GM12864 (cell line): ENCODE measurements at regions not wholly inside any gene's neighbourhood (a gene's known extent, or its start where the extent isn't known, plus 50 kb on each side); places are given as distances from the start of the nearest gene placed in this dataset.
"Not testable (repeated sequence)": the region's sequence is repeated elsewhere in the genome, so short reads cannot be mapped to it uniquely, and the experiment has no call there.

Source experiments
- DNase-seq: peaks from one replicate; pipeline ENCODE4 v3.0.0-alpha.2; 2011; ENCODE audit warnings: low read depth
- H3K4me3 ChIP-seq: 2 replicates; pipeline ENCODE4 v1.5.1; 2011; ENCODE audit warnings: mild to moderate bottlenecking, low read depth, low read length, control low read depth
- TF ChIP-seq, protein P1 (sequence below): IDR thresholded peaks from 2 replicates; pipeline ENCODE4 v1.5.1; 2011; ENCODE audit warnings: low read depth, mild to moderate bottlenecking, moderate library complexity, low read length, control low read depth, inconsistent platforms; ENCODE audit errors: missing control alignments

DNA sequence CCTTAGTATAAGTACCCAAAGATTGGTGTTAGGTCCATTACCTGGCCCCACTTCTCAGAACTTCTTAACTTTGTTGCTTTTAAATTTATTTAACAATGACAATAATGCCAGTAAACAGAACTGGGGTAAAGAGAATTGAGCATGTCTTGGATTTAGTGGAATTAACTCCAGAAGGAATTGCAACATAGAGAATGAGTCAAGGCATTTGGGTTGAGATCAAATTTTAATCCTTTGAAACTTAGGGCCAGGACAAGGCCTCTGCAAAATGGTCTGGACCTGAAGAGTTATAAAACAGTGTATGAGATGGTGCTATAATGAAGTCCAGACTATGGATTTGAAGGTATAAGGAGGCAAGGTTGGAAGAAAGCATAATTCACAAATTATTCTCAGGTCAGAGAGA is 1030.4 kb downstream of the SLITRK5 start:
- no peak overlapping the region for H3K4me3 ChIP-seq
- TF ChIP-seq, protein P1, sequence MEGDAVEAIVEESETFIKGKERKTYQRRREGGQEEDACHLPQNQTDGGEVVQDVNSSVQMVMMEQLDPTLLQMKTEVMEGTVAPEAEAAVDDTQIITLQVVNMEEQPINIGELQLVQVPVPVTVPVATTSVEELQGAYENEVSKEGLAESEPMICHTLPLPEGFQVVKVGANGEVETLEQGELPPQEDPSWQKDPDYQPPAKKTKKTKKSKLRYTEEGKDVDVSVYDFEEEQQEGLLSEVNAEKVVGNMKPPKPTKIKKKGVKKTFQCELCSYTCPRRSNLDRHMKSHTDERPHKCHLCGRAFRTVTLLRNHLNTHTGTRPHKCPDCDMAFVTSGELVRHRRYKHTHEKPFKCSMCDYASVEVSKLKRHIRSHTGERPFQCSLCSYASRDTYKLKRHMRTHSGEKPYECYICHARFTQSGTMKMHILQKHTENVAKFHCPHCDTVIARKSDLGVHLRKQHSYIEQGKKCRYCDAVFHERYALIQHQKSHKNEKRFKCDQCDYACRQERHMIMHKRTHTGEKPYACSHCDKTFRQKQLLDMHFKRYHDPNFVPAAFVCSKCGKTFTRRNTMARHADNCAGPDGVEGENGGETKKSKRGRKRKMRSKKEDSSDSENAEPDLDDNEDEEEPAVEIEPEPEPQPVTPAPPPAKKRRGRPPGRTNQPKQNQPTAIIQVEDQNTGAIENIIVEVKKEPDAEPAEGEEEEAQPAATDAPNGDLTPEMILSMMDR: no peak
- DNase-seq: no peak

GRCh38 chr13:88704600-88705275 is 1033.6 kb downstream of the SLITRK5 start:
- TF ChIP-seq, protein P1: no peak
- DNase-seq: no peak
- no peak overlapping the region for H3K4me3 ChIP-seq

DNA sequence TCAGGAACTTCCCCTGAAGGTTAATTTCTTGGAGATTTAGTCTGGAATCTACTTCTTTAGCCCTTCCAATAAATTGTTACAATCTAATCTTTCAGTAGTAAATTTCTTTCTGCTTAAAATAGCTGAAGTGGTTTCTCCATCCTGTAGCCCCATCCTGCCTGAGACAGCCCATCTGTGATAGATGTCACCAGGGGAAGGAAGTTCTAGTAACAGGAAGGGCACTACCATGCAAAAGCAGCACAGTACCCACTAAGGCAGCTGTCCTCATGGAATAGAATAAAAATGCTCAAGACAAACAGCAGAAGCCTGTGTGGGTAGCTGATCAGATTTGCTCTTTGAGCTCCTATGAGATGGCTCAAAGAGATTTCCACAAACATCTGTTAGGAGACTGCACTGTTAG is 1036.5 kb downstream of the SLITRK5 start:
- TF ChIP-seq, protein P1: no peak
- DNase-seq: no peak
- no peak overlapping the region for H3K4me3 ChIP-seq

DNA sequence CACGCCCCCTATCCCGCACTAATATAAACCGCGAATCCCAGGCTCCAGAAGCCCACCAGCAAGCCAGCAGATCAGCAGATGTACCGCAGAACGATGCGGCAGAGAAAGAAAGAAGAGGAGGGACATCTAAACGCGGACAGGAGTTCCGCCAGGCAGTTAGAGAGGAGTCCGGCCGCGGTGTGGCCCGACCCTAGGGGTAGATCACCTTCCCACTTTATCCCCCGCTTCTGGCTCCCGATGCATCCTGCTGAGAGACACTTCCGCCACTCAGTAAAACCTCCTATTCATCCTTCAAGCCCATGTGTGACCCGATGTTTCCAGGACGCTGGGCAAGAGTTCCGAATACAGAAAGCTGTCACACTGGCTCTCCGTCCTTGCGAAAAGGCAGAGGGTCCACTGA is 1046.8 kb downstream of the SLITRK5 start:
- DNase-seq: no peak
- TF ChIP-seq, protein P1: no peak
- H3K4me3 ChIP-seq: no peak overlapping the region

DNA sequence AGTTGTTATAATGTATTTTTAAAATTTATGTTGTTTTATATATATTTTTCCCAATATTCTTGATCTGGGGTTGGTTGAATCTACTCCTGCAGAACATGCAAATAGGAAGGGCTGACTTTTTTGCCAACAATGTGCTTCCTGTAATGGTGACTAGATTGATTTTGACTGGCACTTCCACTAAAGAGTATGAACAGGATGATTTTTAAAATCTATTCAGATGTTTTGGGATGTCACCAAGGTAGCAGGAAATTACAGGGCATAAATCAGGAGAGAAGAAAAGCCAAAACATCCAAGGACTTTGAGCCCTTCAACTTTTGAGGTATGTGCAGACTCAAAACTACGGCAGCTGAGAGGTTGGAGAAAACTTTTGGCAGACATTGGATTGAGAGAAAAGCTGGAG is 1047.6 kb downstream of the SLITRK5 start:
- DNase-seq: no peak
- TF ChIP-seq, protein P1: no peak
- H3K4me3 ChIP-seq: no peak overlapping the region

DNA sequence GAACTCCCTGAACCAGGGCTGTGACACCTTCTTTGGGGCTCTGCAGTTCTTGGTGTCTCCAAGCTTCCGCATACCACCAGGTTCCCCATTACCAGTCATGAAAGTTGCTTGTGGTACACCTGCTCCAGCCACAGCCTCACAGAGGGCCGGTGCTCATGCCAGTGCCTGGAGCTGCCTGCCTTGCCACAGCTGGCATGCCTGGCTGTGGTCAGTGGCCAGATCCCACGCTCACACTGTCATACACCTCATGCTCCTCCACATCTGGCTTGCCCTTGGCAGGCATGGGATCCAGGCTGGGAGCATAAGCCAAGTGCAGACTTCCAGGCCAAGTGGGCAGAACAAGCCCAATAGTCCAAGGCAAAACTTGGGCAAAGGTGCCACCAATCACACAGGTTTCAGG is 1054.9 kb downstream of the SLITRK5 start:
- TF ChIP-seq, protein P1: no peak
- H3K4me3 ChIP-seq: no peak overlapping the region
- no peak for DNase-seq

DNA sequence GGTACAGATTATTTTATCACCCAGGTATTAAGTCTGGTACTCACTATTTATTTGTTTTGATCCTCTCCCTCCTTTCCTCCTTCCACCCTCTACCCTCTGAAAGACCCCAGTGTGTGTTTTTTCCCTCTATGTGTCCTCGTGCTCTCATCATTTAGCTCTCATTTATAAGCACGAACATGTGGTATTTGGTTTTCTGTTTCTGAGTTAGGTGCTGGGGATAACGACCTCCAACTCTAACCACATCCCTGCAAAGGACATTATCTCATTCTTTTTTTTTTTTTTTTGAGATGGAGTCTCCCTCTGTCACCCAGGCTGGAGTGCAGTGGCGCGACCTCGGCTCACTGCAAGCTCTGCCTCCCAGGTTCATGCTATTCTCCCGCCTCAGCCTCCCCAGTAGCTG is 1056.1 kb downstream of the SLITRK5 start:
- DNase-seq, H3K4me3 ChIP-seq: not testable (repeated sequence)
